ENCODE measurements at regions not wholly inside any gene's neighbourhood (a gene's known extent, or its start where the extent isn't known, plus 50 kb on each side); places are given as distances from the start of the nearest gene placed in this dataset.

GRCh38 chr1:59243978-59244377 lies 52.9 kb upstream of the FGGY start:
- no peaks in the 10 kb centered on the region for H3K36me3 ChIP-seq
- whole genome bisulfite sequencing, 2 donors (ENCODE audit: low coverage in 1 of 2) = 85 to 100% methylated on average over 1 of the region's 1 CpG
- no peak for TF ChIP-seq POLR2AphosphoS5 (IDR thresholded peaks at IDR 0.05)
- TF ChIP-seq CTCF (IDR thresholded peaks at IDR 0.05) = no peak
- TF ChIP-seq POLR2A (IDR thresholded peaks at IDR 0.05) = no peak
- TF ChIP-seq EP300 (IDR thresholded peaks at IDR 0.05) = no peak
- peaks cover 0 to 2% (median 0%) of the 10 kb centered on the region in 3 donors for H3K4me1 ChIP-seq
- H3K27ac ChIP-seq = no peak overlapping the region
- H3K4me3 ChIP-seq = no peak overlapping the region
- H3K27me3 ChIP-seq = no peaks in the 10 kb centered on the region
- H3K9me3 ChIP-seq = peaks cover 0 to 4% (median 0%) of the 10 kb centered on the region in 3 donors
- no peak for ATAC-seq

GRCh38 chr1:59244891-59245290 lies 52.0 kb upstream of the FGGY start:
- WGBS, 2 donors (ENCODE audit: low coverage in 1 of 2) = 87 to 100% methylated on average over 1 of the region's 1 CpG
- Histone ChIP-seq H3K36me3 (no peaks in the 10 kb centered on the region), H3K4me3 (no peak overlapping the region), H3K27me3 (no peaks in the 10 kb centered on the region), H3K4me1 (peaks cover 0 to 11% (median 8%) of the 10 kb centered on the region in 3 donors), H3K9me3 (peaks cover 0 to 4% (median 0%) of the 10 kb centered on the region in 3 donors), H3K27ac (no peak overlapping the region)
- no peak for ATAC-seq
- no peak for TF ChIP-seq POLR2A (IDR thresholded peaks at IDR 0.05)
- no peak for TF ChIP-seq CTCF (IDR thresholded peaks at IDR 0.05)
- no peak for TF ChIP-seq POLR2AphosphoS5 (IDR thresholded peaks at IDR 0.05)
- no peak for TF ChIP-seq EP300 (IDR thresholded peaks at IDR 0.05)
